ENCODE measurements at regions not wholly inside any gene's neighbourhood (a gene's known extent, or its start where the extent isn't known, plus 50 kb on each side); places are given as distances from the start of the nearest gene placed in this dataset.

DNA sequence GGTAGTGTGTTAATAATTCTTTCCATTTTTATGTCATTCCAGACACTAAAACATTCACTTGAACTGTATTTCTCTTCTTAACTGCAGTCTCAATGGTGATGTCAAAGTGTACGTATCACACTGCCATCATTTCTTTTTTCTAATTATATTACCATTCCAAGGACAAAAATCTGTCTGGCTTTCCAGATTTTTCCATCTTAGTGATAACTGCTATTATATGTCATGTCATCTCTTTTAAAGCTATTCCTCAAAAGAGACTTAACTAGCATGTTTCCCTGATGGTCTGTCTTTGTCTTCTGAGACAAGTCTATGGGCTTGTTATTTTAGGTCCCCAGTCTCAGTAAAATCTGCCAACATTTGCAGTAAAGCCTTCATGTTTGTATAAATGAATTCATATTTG, 1207.1 kb downstream of the PCDH17 start:
- no peak for DNase-seq

DNA sequence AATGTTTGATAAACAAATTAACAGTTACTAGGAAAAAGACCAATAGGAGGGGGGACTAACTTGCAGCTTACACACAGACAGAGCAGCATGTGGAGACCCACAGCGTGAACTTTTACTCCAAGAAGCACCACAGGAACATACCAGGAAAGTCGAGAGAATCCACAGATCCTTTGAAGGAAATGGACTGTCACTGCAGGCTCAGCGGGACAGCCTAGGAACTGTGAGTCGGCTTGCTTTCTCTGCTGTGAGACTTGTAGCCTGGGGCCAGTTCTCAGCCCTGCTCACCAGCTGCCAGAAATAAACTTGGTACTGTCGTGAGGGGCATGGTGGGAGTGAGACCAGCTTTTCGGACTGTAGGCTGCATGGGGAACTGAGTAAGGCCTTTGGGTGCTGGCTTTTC, 1211.5 kb downstream of the PCDH17 start:
- DNase-seq = no peak

DNA sequence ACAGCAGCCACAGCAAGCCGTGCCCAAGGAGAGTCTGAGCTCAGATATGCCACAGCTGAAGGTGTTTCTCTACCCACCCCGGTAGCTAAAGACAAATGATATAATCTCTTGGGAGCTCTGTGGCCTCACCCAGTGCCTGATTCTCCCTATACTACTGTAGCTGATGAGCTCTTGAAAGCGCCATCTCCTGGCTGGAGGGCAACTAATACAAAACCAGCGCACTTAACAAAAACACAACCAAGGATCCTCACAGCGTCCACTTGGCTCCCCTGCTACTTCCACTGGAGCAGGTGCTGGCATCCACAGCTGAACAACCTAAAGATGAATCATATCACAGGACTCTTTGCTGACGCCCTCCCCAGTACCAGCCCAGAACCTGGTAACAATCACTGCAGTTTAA, 1212.0 kb downstream of the PCDH17 start:
- no peak for DNase-seq

DNA sequence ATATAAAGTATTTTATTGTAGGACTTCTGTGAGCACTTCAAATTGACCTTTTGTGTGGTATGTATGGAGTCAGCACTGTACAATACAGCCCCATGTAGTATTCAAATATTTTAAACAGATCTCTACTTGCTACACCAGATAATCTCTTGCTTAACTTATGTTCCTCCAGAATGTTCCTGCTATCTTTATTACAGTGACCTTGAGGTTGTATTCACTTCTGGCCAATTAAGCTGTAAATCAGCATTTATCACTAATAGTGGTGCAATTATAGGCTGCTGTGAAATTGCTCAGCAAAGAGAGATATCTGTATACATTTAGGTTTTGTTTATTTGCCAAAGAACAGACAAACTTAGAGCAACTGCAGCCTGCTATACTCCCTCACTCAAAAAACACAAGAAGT, 1218.6 kb downstream of the PCDH17 start:
- DNase-seq = no peak

DNA sequence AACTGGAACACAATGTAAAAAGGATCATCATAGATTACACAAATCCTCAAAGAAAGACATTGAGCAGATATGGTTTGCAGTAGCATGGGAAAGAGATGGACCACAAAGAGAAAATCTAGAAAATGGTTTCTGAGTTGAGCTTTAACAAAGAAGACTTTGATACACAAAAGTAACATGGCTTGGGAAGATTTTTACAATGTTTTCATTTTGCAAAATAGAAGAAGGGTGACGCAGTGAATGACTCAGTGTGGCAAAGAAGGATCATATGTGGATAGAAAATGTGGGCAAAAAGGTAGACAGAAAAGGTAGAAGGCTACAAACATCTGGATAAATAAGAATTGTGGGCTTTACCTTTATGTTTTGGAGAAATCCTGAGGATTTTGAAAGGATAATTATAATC, 1220.5 kb downstream of the PCDH17 start:
- DNase-seq = no peak

DNA sequence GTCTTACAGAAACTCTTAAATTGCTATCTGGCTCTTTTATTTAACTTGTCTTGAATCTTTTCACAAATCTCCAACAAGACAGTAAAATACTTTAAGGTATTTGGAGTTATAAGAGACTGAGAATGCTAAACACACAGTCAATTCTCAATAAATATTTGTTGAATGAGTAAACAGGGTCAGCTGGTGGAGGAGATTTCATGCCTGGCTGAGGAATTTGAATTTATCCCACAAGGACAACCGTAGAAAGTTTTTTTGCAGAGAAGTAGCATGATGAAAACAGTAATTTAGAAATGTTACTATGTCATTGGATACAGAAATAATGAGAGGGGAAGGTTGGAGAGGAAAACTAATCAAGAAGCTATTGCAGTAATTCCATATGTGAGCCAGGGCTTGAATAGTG, 1223.7 kb downstream of the PCDH17 start:
- DNase-seq = no peak

DNA sequence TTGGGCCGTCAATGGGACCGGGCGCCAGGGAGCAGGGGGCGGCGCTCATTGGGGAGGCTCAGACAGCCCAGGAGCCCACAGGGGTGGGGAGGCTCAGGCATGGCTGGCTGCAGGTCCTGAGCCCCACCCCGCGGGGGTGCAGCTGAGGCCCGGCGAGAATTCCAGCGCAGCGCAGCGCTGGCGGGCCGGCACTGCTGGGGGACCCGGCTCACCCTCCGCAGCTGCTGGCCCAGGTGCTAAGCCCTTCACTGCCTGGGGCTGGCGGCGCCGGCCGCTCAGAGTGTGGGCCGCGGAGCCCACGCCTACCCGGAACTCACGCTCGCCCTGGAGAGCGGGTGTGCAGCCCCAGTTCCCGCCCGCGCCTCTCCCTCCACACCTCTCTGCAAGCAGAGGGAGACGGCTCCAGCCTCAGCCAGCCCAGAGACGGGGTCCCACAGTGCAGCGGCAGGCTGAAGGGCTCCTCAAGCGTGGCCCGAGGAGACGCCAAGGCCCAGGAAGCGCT, 1227.4 kb downstream of the PCDH17 start:
- no peak for DNase-seq

DNA sequence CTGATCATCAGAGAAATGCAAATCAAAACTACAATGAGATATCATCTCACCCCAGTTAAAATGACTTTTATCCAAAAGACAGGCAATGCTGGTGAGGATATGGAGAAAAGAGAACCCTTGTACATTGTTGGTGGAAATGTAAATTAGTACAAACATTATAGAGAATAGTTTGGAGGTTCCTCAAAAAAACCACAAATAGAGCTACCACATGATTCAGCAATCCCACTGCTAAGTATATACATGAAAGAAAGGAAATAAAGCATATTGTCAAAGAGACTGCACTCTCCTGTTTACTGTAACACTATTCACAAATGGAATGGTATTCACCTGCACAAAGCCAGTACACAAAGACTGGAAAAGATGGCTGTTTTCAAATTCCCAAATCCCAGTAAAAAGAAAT, 1233.7 kb downstream of the PCDH17 start:
- DNase-seq = no peak

DNA sequence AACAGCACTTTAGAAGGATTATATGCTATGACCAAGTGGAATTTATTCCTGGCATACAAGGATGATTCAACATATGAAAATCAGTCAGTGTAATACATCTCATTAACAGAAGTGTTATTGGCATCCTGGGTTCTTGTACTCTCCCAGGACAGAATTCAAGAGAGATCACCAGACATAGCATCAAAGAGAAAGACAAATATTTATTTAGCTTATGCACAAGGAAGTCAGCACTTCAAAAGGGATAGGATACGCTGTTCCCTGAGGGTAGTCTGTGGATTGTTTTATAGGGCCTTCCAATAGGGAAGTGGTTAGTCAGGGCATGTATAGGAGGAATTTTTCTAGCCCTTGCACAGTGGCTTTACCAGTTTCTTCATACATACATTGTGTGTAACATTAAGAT, 1238.0 kb downstream of the PCDH17 start:
- no peak for DNase-seq

DNA sequence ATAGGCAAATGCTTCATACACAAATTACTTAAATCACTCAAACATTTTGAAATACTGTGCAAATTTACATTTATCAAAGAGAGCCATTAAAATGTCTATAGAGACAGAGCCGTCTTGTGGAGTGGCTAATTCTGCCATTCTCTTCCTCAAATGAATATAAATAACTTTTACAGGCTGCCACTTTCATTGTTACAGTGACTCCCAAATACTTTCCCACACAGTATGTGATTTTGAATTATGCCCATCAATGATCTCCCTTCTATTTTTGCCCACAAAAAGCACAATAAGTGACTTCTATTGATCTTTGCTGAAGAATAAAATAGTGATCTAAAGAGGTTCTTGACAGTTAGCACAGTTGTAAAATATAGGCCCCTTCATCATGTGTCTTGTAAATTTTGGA, 1244.9 kb downstream of the PCDH17 start:
- no peak for DNase-seq

DNA sequence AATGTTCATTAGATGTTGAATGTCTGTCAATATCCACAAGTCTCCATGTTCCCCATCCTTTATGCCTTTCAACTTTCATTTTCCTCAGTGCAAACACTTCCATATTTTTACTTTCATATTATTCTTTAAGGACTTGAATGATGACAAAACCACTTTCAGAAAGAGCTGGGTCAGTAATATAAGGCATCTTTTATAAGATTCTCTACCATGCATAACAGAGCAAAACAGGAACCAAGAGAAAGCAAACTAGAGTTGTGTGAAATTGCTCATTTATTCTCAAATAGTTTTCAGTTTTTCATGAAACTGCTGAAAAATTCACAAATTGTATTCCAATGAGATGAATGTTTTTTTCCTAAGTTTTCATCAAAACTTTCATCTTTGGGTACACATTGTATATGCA, 1247.6 kb downstream of the PCDH17 start:
- DNase-seq = no peak

DNA sequence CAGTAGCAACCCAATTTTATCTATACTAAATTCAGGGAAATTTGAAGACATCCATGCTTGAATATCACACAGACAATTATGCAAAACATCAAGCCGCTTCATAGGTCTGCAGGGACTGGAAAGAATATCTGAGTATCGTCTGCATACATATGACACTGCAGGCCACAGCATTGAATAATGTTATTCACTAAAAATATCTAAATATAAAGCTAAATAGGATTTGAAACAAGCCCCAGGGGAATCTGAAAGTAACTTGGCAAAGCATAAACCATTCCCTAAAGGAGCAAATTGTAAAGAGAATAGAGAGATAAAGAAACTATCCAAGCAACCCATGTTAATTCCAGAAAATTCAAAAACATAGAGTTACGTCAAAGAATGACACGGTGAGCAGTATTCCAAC, 1251.0 kb downstream of the PCDH17 start:
- DNase-seq = no peak

DNA sequence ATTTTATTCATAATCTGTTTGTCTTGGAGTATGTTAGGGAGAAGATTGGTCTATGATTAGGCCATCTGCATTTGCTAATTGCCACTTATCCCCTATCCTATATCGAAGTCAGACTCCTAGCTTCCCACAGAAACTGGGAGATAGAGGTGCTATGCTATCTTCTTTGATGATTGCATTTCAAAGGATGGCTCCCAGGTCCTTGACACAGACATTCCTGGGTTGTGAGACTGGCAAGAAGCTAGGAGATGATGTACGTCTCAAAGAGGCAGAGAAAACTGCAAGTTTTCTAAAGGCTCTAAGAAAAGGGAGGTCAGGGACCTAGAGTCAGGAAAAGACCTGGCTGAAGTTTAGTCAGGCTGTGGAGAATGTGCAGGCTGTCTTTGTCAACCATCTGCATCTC, 1251.9 kb downstream of the PCDH17 start:
- no peak for DNase-seq

DNA sequence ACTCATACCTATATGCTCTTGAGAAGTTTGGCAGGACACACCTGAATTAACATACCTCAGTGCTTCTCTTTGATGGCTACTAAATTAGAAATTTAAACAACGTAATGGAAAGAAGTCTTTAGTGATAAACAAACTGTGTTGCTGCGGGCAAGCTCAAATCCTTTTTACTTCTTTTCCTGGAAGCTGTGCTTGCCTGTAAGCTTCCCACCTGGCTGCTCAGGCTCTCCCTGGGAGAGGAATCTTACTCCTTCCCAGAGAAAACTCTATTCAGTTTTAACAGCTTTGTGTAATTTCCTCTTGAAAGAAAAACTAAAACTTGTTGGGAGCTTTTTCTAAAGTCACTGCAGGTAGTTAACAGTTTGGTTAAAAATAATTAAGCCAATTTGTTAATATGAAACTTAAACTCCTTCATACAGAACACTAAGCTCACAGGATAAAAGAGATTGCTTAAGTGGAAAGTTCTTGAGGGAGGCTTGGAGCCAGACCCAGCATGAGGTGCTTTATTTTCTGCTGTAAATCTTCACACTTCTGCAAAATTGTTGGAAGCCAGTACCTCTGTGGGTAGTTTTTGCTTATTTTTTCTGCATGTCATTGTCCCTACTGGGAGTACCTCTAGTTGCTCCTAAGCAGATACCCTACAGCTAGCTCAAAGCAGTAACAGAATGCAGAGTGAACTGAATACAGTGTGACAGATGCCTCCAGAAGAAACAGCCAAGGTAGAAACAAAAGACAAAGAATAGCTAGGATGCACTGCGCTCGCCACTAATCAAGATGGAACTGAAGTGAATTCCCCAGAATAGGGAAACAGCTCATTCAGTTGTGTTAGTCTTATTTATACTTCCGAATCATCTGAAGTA, 1253.0 kb downstream of the PCDH17 start:
- no peak for DNase-seq

DNA sequence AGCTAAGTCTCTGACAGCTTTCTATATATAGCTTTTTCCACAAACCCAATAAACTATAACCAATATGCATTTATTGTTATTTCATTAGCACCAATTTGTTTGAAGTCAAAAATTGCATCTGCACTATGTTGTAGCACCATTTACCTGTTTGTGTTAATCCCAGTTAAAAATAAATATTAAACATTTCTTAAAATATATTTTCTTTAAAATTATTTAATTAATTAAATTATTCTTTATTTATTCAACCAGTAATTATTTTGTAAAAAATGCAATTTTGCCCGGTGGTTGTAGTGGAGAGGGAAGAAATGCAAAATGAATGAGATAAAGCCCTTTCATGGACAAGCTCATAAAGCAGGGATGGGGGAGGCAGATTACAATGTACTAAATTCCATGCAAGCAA, 1257.9 kb downstream of the PCDH17 start:
- DNase-seq = no peak

DNA sequence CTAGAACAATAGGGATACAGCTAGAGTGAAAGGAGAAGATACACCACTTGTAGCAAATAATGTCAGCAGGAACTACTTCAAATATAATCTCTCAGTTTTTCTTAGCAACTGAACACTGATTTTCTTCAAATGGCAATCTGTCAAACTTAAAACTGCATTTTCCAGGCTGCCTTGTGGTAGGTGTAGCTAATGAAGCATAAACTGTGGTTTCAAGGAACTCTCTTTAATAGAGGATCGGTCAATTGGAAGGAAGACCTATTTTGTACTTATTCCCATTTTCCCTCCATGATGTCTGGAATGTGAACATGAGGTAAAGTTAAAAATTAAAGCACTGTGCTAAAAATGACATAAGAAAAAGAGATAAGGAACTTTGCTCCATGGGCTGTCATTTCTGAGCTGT, 1261.9 kb downstream of the PCDH17 start:
- no peak for DNase-seq

DNA sequence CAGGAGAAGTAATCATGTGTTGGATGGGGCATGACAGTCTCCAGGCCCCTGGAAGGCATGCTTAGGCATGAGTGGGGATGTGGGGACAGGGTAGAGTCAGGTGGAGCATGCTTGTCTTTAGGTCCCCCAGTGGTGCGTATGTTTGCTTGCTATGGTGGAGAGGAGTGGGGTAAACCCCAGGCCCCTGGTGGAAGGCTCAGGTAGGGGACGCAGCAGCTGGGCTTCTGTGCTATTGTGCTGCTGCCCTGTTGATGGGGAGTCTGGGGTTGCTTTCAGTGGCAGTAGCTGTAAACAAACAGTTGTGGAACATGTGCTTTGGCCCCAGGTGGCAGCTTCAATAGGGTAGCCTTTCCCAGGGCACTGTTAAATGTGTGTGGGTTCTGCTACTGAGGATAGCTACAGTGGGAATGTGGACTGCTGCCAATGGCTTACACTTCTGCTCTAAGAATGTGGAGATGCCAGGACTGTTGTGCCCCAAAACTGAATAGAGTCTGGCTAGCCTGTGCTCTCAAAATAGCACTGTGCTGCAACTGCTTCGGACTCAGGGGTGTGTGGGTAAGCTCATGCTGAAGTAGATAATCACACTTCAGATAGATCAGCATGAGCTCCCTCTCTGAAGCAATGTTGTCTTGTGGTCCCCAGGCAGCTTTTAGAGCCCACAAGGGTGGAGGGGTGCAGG, 1257.3 kb downstream of the DIAPH3 start:
- no peak for DNase-seq

DNA sequence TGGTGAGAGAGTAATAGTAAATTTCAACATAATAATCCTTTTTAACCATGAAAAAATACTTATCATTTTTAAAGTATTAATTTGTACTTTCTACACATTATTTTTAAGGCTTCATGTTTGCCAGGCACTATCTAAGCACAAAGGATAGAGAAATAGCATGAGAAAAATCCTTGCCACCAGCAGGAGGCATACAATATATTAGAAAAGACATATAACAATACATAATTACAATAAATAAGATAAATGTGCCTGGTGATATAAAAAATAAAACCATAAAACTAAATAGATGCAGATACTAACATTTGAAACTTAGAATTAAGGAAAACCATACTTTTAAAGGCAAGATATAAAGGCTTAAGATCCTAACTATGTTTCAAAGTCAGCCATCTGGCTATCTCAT, 1256.4 kb downstream of the DIAPH3 start:
- DNase-seq = no peak

DNA sequence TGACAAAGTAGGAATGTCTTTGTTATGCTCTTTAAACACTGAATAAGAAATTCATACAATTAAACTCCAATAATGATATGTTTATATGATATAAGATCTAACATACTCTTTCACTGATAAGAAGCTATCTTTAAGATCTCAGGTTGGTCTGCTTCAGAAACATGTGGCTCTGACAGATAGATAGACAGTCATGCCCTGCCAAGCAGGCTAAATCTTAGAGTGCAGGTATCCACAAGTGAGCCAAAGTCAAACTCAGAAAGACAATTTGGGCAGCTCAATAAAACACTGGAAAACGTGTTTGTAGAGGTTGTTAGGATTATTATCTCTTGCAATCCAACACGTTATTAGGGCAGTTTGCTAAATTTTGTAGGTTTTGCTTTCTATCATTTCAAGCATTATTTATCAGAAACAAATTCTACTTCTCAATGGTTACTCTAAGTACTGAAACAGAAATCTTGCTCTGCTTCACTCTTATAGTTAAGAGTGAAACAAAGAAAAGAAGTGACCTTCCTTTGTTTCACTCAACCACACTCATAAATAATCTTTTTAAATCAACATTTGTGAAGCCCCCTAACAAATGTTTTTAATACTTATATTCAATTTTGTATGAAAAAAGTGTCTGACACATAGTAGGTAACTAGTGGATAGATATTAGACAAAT, 1255.6 kb downstream of the DIAPH3 start:
- DNase-seq = no peak

DNA sequence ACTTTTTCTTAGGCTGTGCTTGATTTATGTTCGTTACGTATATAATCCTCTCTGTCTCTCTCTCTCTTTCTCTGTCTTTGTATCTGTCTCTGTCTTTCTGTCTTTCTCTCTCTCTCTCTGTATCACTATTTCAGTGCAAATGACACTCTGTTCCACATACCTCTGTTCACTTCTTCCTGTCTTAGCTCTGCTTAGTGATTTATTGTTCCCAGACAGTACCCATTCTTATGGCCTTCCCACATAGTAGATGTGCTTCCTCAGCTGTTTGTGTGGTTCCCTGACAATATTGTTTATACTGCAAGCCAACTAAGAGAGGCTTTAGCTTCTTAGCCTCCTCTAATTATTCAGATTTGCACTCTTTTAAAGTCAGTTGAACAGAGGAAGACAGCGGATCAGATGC, 1244.2 kb downstream of the DIAPH3 start:
- no peak for DNase-seq

DNA sequence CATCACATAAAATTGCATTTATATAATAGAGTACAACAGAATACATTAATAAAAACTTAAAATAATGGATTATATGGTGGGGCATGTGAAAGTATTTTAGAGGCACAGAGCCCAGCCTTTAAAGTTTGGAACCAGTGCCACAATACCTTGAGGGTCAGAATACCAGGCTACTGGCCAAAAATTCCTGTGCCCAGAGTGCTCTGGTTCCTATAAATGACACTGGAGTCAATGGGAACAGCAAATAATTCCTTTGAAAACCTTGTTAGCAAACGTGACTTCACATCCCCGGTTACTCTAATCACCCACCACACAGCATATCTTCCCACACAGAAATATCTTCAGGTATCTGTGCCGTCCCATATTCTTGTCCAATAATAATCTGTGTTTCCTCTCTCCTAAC, 1242.6 kb downstream of the DIAPH3 start:
- no peak for DNase-seq

DNA sequence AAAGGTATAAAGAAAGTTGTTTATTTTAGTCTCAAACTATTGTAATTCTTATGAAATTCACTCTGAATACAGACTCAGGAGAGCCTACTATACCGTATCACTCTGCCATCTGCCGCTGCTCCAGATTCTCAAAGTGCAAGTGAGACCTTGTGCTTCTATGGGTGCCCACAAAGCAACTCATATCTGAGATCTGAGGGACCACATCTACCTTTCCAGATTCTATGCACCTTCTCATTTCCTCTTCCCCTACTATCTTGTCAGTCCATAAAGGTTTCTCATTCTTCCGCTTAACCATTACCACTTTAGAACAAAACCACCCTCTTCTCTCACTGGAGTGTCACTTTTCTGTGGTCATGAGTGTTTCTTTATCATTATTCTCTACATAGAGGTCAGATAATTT, 1236.9 kb downstream of the DIAPH3 start:
- no peak for DNase-seq

DNA sequence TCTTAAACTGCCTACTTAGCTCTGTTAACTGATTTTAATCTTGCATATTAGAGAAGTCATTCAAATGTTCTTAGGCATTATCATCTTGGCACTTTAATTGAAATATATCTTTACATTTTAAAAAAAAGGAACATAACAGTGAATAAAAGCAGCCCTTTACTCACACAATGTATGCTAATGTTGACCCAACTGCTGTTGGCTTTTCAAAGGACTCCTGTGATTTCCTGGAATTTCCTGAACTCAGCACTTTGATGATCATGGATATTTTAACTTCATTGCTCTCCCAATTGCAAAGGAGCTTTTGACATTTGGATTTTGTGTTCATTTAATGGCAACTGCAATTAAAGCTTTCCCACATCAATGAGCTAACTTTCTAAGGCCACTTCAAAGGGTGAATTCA, 1230.3 kb downstream of the DIAPH3 start:
- no peak for DNase-seq

DNA sequence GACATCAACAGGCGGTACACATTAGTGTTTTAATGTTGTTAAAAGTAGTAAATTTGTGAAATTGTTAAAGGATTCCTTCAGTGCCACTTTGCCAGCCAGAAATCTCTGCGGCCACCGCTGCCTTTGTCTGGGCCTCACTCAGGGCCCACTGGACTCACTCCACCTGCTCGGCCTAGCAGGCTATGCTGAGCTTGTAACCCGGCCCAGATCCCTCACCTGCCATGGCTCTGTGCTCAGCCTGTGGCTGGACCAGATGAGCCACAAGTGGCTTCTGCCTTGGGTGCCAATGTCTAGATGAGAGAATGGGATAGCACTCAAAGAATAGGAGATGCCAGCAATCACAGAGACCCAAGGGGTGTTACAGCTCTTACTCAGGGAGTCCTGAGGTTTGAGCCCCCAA, 1228.0 kb downstream of the DIAPH3 start:
- no peak for DNase-seq
